ENCODE measurements at regions not wholly inside any gene's neighbourhood (a gene's known extent, or its start where the extent isn't known, plus 50 kb on each side); places are given as distances from the start of the nearest gene placed in this dataset.

GRCh38 chr13:64338671-64339070 lies 2891.5 kb downstream of the PCDH9 start:
- no peak for DNase-seq
- Histone ChIP-seq H3K14ac (ENCODE audit: insufficient read depth, low read length) (no peak overlapping the region), H2BK120ac (ENCODE audit: low read depth, low read length, poor library complexity, severe bottlenecking) (no peak overlapping the region), H3K79me2 (ENCODE audit: insufficient read depth, low read length) (no peaks in the 10 kb centered on the region), H4K91ac (ENCODE audit: insufficient read length, low read depth, low read length) (no peak overlapping the region), H3K4me1 (ENCODE audit: insufficient read depth, low read length) (no peaks in the 10 kb centered on the region), H2AFZ (ENCODE audit: low read length) (no peak overlapping the region), H2BK15ac (ENCODE audit: low read depth, low read length) (no peak overlapping the region), H3K79me1 (ENCODE audit: insufficient read depth, low read depth, low read length, poor library complexity, severe bottlenecking) (no peaks in the 10 kb centered on the region), H3K27ac (ENCODE audit: insufficient read length, low read depth, low read length) (no peak overlapping the region), H3K9me3 (ENCODE audit: control insufficient read depth, low read depth, low read length) (peaks cover 16% of the 10 kb centered on the region), H3K18ac (ENCODE audit: insufficient read length, low read depth, low read length) (no peak overlapping the region), H3K4me2 (ENCODE audit: insufficient read depth, insufficient read length, low read length) (no peak overlapping the region), H3K23me2 (ENCODE audit: insufficient read length, low read depth, low read length, poor library complexity, severe bottlenecking) (no peaks in the 10 kb centered on the region), H3K23ac (ENCODE audit: insufficient read length, low read depth, low read length) (no peak overlapping the region), H3K4ac (ENCODE audit: low read depth, low read length) (no peak overlapping the region), H4K5ac (ENCODE audit: insufficient read length, low read depth, low read length) (no peak overlapping the region), H2BK20ac (ENCODE audit: low read depth, low read length, poor library complexity, severe bottlenecking) (no peak overlapping the region), H2BK5ac (ENCODE audit: insufficient read length, low read length) (no peak overlapping the region), H4K20me1 (ENCODE audit: control insufficient read depth, insufficient read depth, insufficient read length) (no peaks in the 10 kb centered on the region), H3K27me3 (ENCODE audit: insufficient read depth, low read length) (no peaks in the 10 kb centered on the region), H2BK12ac (ENCODE audit: insufficient read length, low read depth, low read length) (no peak overlapping the region), H2AK5ac (ENCODE audit: insufficient read length, low read length) (no peak overlapping the region), H3K56ac (ENCODE audit: insufficient read length, low read depth, low read length) (no peak overlapping the region), H3T11ph (ENCODE audit: low read length) (no peak overlapping the region), H3K9ac (ENCODE audit: extremely low read depth, insufficient read length, low read length) (no peak overlapping the region), H4K8ac (replicated peaks; ENCODE audit: insufficient read length, low read depth, low read length) (no peak overlapping the region)
- no CpG with 5 or more reads among the region's 1 CpG for WGBS (ENCODE audit: extremely low coverage, insufficient read length, low lambda C conversion rate)
- H3K4me3 Mint-ChIP-seq, result no peak overlapping the region
- H3K4me1 Mint-ChIP-seq, result peaks cover 16 to 21% of the 10 kb centered on the region in 2 experiments
- peaks cover 21 to 33% of the 10 kb centered on the region in 2 experiments for H3K9me3 Mint-ChIP-seq
- TF ChIP-seq CTCF (conservative IDR thresholded peaks at IDR 0.05), result no peak
- H3K36me3 Mint-ChIP-seq (ENCODE audit: insufficient read depth in 1 of 3, low read depth in 3 of 3), result peaks cover 9 to 37% (median 13%) of the 10 kb centered on the region in 3 experiments
- no peak overlapping the region for H3K27ac Mint-ChIP-seq
- H3K27me3 Mint-ChIP-seq (ENCODE audit: low read depth), result no peaks in the 10 kb centered on the region
